SIG-M5 treated with dmso at 0.1 percent for 504 hours (cell line): ENCODE measurements at regions not wholly inside any gene's neighbourhood (a gene's known extent, or its start where the extent isn't known, plus 50 kb on each side); places are given as distances from the start of the nearest gene placed in this dataset.
A peak's percentile ranks its signal among the peaks of the same experiment; 100 is the strongest.

Experiments used
- DNase-seq: peaks from one replicate; lab custom pipeline; 2025; ENCODE audit not compliant: unreplicated experiment; lab: John Stamatoyannopoulos, UW

DNA sequence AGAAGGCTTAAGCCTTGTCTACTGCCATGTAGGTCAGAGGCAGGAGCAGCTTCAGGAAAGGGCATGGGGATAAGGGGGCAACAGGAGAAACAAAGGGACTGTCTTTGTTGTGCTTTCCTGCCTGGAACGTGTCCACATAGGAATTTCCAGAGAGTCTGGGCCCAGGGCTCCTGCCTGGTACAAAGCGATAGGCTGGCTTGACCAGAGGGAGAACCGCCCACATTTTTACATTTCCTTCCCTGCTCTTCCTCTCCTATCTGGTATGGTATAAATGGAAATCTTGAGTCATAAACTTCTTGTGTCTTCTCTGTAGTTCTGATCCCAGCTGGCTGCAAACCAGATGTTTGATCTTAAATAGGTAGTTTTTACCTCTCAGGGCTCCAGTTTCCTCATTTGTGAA is 414.8 kb downstream of the HRH4 start:
- DNase-seq: no peak

DNA sequence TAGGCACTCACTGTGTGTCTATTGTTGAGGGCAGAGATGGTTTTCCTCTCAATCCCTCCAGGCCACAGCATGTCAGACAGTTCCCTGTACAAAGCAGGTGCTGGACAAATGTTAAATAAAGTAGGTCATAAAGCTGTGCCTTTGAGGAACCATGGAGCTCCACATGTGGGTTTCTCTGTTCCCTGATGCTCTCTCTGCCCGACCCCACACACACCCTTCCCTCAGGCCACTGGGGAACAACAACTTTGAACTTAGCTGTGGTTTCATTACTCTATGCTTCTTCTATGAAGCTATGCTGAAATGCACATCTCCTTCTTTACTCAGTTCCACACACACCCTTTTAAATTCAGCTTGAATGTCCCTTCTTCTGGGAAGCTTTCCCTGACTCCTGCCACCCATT is 415.3 kb downstream of the HRH4 start:
- no peak for DNase-seq

DNA sequence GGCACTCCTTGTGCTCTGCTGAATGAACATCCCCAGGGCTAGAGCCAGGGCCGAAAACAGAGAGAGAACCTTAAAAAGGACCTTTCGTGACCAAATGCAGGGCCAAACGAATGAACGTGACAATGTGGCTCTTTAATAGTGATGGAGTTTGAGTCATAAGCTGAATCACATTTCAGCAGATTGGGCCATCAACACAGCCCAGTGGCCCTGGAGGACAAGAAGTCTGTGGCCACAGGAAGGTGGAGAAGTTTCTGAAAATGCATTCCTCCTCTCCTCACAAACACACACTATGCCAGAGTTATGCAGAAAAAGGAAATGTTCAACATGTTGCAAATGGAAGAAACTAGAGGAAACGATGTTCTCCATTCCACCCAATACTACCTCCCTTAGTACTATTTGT is 415.8 kb downstream of the HRH4 start:
- no peak for DNase-seq

DNA sequence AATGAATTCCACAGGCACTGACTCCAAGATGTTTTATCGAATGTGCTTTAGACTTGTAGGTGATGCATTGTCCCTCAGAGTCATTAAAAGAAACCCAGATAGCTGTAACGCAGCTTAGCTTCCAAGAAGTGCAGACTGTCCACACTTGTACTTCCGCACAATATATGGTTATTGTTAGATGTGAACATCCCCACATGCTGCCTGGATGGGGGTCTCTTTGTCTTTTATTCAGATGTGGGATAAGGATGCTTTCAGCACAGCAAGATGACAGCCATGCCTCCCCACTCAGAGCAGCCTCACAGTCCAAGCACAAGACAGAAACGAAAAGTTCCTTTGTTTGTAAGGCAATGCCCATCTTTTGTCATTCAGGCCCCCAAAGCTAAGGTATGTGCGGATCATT is 416.6 kb downstream of the HRH4 start:
- DNase-seq: no peak

DNA sequence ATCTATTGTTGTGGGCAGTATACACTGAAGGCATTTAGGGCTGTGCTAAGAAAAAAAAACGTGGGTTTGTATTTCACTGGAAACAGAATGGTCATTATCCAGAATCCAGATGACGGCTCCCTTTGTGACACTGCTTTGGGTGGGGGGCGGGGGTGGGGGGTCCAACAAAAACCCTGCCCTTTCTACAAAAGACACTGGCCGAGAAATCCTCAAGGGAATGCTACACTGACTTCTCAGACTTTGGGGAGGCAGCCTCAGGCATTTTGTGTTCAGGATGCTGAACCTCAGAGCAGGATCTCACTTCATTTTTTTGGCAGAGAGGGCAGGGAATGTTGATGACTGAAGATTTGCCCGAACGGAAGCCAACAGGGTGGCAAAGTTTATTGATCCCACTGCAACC is 417.1 kb downstream of the HRH4 start:
- no peak for DNase-seq

DNA sequence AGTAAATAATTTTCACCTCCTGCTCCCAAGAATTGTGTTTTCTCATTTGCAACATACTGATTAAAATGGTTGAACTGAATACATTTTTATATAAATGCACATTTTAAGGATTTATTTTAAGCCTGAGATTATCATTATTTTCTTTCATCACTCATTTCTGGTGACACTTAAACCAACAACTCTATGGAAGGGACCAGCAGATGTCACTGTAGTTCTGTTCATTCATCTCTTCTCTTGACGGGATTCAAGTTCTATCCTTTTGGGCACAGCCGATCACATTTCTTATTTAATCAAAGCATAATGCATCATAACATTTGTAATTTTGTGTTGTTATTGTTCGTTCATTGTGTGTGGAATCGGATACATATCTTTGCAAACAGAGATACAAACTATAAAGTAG is 417.9 kb downstream of the HRH4 start:
- DNase-seq: peak; percentile 6

DNA sequence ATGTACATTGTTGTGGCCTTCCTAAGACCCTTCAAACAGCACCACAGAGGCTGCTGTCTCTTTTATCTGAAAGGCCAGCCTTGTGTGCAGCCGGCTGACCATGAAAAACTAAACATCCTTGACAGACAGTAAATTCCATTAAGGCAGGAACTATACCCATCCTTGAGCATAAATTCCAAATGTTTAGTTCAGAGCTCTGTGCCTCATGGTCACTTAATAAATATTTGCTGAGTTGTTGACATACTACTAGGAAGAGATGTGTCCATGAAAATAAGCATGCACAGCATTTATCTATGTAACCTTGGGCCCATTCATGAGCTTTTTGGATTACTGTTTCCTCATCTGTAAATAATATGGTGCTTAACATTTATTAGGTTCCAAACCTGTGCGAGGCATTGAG is 424.8 kb downstream of the HRH4 start:
- no peak for DNase-seq

DNA sequence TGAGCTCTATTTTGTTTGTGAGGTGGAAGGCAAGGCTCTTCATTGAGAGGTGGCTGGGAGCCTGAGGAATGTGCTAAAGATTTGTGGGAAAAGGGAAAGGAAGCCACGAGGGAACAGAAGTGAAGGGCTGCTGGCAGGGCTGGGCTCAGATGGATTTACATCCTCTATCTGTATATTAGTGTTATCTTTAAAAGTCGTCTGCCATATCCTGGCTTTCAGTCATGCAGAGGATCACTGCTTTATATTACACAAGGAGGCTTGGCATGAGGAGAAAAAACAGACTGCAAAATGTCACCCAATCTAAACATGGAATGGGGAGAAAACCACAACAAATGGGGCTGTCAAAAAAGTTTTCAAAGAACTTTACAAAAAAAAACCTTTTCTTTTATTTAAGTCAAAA is 434.4 kb downstream of the HRH4 start:
- DNase-seq: no peak

DNA sequence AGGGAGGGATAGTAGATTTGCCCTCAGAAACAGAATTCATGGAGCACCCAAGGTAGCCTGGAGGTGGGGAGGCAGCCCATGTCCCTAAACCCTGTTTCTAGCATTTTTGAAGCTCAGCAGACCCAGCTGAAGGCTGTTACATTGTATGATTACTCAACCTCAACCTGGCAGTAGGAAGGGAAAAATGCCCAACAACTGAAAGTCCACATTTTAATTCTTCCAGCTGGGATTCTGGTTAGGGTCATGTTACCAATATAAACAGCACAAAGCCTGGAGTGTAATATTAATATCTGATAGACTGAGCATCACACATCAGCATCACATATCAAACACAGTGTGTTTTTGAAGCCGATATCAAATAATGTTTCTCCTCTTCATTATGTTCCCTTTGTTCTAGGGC is 437.0 kb downstream of the HRH4 start:
- no peak for DNase-seq

DNA sequence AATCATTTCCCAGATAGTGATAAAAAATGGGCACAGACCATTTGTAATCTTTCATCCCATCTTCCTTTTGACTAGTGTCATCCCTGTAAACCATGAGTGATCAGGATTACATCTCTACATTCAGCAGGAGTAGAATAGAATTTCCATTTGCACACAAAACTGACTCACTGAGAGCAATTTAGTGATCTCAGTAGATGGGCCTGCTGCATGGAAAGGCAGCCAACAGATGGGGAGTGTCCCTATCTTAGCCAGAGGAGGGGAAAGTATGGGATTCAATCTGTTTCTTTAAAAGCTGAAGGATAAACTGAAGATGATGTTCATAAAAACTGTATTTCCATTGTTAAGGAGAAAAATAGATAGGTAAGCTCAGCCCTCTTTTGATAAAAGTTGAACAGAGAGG is 441.7 kb downstream of the ZNF521 start:
- no peak for DNase-seq

DNA sequence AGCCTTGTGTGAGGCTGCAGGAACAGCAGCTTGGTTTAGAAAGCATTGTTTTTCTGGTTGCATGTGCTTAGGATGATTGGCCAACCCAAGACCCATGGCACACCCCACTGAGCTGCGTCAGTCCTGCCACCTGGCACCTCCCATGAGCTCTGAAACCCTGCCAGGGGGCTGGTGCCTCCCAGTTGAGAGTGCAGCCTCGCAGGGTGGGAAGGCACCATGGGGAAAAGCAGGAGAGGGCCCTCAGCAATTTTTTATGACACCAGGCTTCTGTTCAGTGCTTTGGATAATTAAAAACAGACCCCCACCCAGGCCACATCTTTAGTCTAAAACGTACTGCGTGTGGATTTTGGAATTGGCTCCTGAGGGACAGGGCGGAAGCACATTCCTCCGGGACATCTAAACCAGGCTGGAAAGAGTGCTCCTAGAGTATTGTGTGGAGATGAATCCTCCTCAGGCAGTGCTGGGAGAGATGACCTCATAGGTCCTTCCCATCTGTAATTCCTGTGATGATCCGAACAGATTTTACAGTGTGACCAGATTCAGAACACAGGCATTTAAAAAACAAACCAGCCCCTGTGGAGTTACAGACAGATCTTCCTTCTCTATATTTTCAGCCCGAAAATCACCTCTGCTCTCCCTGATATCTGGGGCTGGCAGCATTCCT is 438.3 kb downstream of the ZNF521 start:
- DNase-seq: no peak

DNA sequence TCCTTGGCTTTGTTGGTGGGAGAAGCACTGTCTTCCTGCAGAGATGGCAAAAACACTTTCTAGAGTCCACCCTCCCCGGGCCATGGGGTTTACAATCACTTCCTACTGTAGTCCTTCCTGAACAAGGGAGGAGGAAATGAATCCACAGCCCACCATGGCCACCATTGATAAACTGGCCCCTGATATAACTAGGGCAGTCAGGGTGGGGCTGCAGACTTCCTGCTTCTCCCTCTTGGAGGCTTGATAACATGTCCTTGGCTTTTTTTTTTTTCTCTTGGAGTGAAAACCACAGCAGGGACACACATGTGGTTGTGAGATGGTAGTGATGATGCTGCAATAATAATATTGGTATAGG is 437.8 kb downstream of the ZNF521 start:
- no peak for DNase-seq

DNA sequence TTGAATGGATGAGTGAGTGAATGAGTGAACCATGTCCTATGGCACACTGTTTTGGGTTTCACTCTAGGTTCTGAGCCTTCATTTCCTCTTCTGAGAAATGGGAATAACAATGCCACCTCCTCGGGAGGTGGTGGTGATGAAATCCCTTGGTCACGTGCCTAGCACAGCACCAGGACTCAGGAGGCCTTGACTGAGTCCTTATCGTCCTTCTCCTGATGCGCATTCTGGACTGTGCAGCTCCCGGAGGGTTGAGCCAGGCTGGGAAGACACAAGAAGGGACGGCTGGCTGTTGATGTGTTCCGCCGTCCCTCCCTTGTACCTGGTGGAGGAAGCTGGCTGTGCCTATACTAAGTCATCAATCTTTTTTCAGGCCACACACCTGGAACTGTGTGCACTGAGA is 437.3 kb downstream of the ZNF521 start:
- DNase-seq: no peak

DNA sequence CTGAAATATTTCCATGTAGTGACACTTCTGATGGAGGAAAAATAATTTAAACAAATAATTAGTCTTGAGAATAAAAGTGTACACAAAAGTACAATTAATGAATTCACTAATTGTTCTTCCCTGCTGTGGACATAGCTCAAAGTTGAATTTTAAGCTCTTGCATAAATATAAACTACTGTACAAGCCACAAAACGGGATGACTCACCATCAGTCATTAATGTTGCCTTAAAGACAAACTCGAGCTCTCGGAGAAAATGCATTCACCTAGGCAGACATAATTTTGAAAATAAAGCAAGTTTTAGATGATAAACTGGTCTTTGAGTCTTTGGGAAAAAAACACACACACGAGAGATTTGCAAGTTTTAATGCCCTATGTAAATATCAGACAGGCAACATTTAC is 436.4 kb downstream of the ZNF521 start:
- no peak for DNase-seq

DNA sequence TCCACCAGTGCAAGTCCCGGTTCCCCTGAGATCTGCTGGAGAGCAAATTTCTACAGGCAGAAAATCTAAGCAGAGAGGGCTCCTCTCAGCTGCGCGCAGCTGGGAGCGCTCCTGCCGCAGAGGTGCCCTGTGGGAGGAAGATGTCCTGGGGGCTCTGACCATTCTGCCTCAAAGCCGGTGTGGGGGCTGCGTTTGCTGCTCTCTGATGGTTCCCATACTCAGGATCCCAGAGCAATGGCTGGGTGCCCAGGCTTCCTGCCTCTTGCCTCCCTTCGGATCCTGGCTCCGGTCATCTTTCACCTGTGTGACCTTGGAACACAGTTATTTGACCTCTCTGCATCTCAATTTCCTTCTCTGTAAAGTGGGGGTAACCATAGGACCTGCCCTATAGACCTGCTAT is 434.2 kb downstream of the ZNF521 start:
- no peak for DNase-seq

DNA sequence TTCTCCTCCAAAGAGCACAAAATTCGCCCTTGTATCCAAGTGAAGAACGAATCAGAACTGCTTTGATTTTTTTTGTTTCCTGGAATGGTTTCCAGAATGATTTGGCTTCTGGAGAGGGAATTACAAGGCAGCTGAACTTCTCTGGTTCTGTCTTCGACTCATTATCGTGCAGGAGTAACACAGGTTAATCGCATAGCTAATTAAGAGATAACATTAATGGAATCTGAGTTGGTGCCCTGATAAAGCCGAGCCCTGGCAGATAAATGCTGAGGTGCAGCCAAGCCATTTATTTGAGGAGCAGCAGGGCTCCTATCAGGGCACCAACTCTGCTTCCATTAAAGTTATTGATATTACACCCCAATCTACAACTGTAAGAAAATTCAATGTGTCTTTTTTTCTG is 433.7 kb downstream of the ZNF521 start:
- DNase-seq: no peak

DNA sequence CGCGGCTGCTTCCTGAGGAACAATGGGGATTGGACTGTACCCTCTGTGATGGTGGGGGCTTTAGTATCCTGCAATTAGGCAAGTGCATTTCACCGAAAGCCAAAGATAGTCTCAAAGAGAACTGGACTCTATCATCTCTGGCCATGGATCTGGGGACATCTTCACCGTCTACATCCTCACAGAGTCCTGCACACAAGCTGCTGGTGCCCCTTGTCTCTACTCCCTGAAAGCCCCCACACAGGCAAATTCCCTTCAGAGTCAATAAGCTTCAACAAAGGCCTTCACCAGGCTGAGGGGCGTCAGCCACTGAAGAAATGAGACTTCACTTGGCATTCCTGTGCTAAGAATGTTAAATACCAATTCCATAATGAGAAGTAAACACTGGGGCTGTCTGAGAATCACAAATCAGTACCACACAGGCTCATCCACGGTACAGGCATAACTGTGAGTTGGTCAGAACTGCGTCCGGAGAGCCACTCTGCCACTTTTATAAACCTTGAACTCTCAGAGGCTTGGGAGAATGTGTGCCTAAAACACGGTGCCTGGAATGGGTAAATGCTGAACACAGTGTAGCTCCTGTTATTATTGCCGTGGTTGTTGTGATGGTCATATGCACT is 432.7 kb downstream of the ZNF521 start:
- DNase-seq: no peak

DNA sequence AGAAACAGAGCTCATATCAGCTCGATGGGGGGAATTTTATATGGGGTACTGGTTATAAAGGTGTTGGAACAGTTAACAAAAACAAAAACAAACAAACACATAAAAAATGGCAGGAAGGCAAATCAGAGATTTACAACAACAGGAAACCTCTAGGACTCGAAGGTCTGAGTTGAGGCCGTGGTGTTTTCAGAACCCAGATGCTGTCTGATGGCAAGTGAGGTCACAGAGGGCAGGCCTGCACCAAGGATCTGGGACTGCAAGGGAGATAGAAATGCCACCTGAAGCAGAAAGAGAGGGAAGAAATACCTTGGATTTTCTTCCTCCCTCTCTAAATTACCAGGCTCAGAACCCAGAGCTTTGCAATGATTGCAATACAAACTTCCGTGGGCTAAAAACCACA is 429.5 kb downstream of the ZNF521 start:
- DNase-seq: no peak

DNA sequence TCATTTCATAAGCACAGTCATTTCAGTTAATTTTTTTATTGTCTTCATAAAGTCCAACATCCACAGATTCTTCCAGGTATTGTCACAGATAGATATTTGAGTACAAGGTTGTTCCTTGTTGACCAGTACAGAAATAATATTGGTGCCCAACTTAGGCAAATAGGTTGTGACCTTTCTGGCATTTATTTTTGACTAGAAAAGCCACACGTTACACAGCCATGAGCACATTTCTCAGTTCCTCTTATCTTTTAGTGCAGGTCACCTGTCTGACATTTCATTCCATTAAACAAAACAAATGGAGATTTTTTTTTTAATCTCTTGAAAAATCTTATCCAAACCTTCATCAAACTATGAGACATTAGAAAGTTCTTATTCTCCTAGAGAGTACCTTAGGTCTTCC is 428.8 kb downstream of the ZNF521 start:
- DNase-seq: no peak

DNA sequence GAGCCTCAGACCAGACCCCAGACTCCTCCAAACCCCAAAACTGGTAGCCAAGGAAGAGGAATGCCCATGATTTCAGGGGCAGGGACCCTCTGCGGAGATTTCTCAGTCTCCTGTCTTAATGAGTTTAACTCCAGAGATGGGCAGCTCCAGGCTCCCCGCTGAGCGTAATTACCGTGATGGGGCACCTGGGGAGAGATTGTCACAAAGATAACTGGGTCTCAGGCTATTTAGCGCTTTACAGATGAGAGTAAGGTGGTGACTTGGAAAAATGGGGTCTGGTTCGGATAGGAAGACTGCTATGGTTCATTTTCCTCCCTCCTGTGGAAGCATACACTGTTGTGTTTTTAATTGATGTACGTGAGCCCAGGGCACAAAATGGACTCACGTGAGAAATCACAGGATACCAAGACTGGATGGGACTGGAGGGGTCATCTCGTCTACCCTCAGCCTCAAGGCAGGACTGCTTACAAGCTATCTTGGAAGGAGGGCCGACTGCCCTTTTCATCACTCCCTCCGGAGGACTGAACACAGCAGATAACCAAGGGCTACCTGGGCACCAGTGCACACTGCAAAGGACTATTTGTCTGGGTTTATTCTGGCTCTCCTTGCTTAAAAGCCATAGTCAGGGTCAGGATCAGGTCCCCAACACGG is 427.8 kb downstream of the ZNF521 start:
- no peak for DNase-seq

DNA sequence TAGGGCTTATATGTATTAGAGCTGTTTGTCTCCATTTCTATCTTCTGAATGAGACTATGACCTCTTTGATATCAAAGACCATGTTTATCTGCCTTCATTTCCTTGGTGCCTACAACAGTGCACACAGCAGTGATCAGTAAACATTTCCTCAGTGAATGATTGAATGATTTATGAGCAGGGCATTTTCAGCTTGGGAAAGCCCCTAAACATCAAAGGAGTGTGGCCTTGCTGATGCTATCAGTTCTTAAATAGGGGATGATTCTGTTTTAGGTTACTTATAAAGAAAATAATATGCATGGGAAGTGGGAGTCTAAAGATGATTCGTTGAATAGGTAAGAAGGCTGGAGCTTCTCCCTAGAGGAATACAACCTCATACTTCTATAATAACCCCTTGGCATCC is 425.3 kb downstream of the ZNF521 start:
- DNase-seq: no peak

DNA sequence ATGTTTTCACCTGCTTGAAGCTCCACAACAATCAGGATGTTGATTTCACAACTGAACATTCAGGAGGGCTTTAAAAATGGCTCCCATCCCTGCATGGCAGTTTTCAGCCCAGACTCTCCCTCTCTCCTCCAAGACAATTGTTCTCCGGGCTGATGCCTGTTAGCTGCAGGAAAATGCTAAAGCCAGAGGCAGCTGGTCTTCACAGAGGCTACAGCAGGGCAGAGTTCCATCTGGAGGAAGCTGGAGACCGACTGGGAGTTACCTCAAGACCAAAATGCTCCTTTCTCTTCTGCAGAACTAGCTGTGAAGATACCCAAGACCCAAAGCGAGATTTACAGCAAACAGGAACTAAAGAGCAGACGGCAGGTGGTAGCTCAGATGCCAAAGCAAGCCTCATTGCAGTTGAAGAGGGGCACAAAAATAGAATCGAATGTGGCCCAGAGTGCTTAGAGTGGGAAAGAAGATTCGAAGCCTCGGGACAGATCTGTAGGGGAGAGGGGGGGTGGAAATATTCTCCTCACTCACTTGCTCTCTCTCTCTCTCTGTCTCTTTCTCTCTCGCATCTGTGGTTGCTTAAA is 423.6 kb downstream of the ZNF521 start:
- DNase-seq: no peak

DNA sequence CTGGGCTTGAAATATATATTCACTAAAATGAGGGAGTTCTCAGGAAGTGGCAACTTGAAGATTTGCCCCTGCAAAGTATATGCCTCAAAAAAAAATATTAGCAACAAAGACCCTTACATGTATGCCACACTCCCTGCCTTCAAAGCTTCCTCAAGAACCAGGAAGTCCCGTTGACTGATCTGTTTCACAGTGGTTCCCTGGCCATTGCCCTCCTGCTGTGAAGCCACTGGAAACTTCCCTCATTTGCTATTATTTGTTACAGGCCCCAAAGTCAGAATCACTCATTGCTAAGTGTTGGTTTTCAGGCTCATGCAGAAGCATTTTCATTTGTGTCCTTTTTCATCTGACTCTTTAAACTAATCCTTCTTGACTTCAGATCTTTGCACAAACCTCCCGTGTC is 421.5 kb downstream of the ZNF521 start:
- DNase-seq: no peak
